Lung microvascular endothelial cell (primary cell): ENCODE measurements at regions not wholly inside any gene's neighbourhood (a gene's known extent, or its start where the extent isn't known, plus 50 kb on each side); places are given as distances from the start of the nearest gene placed in this dataset.
"Not testable (repeated sequence)": the region's sequence is repeated elsewhere in the genome, so short reads cannot be mapped to it uniquely, and the experiment has no call there.

Experiments
- DNase-seq, 2 donors: peaks; one replicate each; pipeline versions ENCODE4 v3.0.0 to v3.0.0-alpha.2; 2010; ENCODE audit warnings: low read depth in 2 of 2

- DNase-seq: peak in 1 of 2 donors; percentile 15
Observed at GRCh38 chr15:92822216-92823144, 77.6 kb upstream of the CHD2 start.

GRCh38 chr15:92825985-92826384 lies 74.1 kb upstream of the CHD2 start:
- DNase-seq: no peak

- not testable (repeated sequence) for DNase-seq
Observed at GRCh38 chr15:92827991-92828390, 72.1 kb upstream of the CHD2 start.

GRCh38 chr15:92829875-92830274 lies 70.2 kb upstream of the CHD2 start:
- no peak for DNase-seq

- DNase-seq: no peak
Observed at GRCh38 chr15:92831336-92831654, 68.8 kb upstream of the CHD2 start.

- peak; percentile 83 to 94 for DNase-seq
Observed at GRCh38 chr15:92831655-92832328, 68.3 kb upstream of the CHD2 start.

- no peak for DNase-seq
Observed at GRCh38 chr15:92833106-92833433, 67.1 kb upstream of the CHD2 start.

GRCh38 chr15:92833493-92834271 lies 66.4 kb upstream of the CHD2 start:
- DNase-seq: no peak

GRCh38 chr15:92839696-92840095 lies 60.4 kb upstream of the CHD2 start:
- no peak for DNase-seq

GRCh38 chr15:92840149-92840548 lies 60.0 kb upstream of the CHD2 start:
- no peak for DNase-seq

- DNase-seq: no peak
Observed at GRCh38 chr15:92843326-92843725, 56.8 kb upstream of the CHD2 start.

GRCh38 chr15:92843814-92844213 lies 56.3 kb upstream of the CHD2 start:
- no peak for DNase-seq

GRCh38 chr15:92845126-92845508 lies 55.0 kb upstream of the CHD2 start:
- DNase-seq: peak; percentile 51 to 80

- DNase-seq: no peak
Observed at GRCh38 chr15:92846741-92847140, 53.4 kb upstream of the CHD2 start.

- no peak for DNase-seq
Observed at GRCh38 chr15:92847841-92848240, 52.3 kb upstream of the CHD2 start.

- no peak for DNase-seq
Observed at GRCh38 chr15:92848464-92848851, 51.7 kb upstream of the CHD2 start.

GRCh38 chr15:92848852-92849598 lies 51.1 kb upstream of the CHD2 start:
- no peak for DNase-seq

GRCh38 chr15:92850218-92850617 lies 49.9 kb upstream of the CHD2 start:
- not testable (repeated sequence) for DNase-seq
